BE2C (cell line): ENCODE measurements at regions not wholly inside any gene's neighbourhood (a gene's known extent, or its start where the extent isn't known, plus 50 kb on each side); places are given as distances from the start of the nearest gene placed in this dataset.
"Not testable (repeated sequence)": the region's sequence is repeated elsewhere in the genome, so short reads cannot be mapped to it uniquely, and the experiment has no call there.

Source experiments
- DNase-seq: peaks from one replicate; pipeline ENCODE4 v3.0.0-alpha.2; 2020
- H3K27me3 ChIP-seq: fragments of 250-450 bp; sonication (Bioruptor Pico); 2 replicates; pipeline ENCODE4 v1.5.1; 2020; ENCODE audit warnings: mild to moderate bottlenecking
- H3K36me3 ChIP-seq: fragments of 250-450 bp; sonication (Bioruptor Pico); 2 replicates; pipeline ENCODE4 v1.5.1; 2020; ENCODE audit warnings: mild to moderate bottlenecking
- H3K4me1 ChIP-seq: fragments of 250-450 bp; sonication (Bioruptor Pico); 2 replicates; pipeline ENCODE4 v1.5.1; 2020
- H3K4me3 ChIP-seq: 2 replicates; pipeline ENCODE4 v1.5.1; 2011; ENCODE audit warnings: low read depth, low read length
- H3K9me3 ChIP-seq: fragments of 250-450 bp; sonication (Bioruptor Pico); 2 replicates; pipeline ENCODE4 v1.5.1; 2020
- TF ChIP-seq, protein P1 (sequence below): IDR thresholded peaks from 2 replicates; pipeline ENCODE4 v1.5.1; 2012; ENCODE audit warnings: mild to moderate bottlenecking, low read depth, low read length

DNA sequence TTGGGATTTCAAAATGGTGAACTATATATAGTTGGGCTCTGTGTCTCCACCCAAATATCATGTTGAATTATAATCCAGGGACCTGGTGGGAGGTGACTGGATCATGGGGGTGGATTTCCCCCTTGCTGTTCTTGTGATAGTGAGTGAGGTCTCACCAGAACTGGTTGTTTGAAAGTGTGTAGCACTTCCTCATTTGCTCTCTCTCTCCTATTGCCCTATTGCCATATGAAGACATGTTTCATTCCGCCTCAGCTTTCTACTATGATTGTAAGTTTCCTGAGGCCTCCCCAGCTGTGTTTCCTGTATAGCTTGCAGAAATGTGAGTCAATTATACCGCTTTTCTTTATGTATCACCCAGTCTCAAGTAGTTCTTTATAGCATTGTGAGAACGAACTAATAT is 545.6 kb downstream of the TRAM1L1 start:
- Histone ChIP-seq H3K4me1 (0 out of 2 replicates have a peak, but pooled peaks cover 2% of the 10 kb centered on the region), H3K27me3 (no peaks in the 10 kb centered on the region), H3K4me3 (no peak overlapping the region), H3K9me3 (no peaks in the 10 kb centered on the region), H3K36me3 (no peaks in the 10 kb centered on the region)
- TF ChIP-seq, protein P1, sequence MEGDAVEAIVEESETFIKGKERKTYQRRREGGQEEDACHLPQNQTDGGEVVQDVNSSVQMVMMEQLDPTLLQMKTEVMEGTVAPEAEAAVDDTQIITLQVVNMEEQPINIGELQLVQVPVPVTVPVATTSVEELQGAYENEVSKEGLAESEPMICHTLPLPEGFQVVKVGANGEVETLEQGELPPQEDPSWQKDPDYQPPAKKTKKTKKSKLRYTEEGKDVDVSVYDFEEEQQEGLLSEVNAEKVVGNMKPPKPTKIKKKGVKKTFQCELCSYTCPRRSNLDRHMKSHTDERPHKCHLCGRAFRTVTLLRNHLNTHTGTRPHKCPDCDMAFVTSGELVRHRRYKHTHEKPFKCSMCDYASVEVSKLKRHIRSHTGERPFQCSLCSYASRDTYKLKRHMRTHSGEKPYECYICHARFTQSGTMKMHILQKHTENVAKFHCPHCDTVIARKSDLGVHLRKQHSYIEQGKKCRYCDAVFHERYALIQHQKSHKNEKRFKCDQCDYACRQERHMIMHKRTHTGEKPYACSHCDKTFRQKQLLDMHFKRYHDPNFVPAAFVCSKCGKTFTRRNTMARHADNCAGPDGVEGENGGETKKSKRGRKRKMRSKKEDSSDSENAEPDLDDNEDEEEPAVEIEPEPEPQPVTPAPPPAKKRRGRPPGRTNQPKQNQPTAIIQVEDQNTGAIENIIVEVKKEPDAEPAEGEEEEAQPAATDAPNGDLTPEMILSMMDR, result no peak
- DNase-seq, result no peak

DNA sequence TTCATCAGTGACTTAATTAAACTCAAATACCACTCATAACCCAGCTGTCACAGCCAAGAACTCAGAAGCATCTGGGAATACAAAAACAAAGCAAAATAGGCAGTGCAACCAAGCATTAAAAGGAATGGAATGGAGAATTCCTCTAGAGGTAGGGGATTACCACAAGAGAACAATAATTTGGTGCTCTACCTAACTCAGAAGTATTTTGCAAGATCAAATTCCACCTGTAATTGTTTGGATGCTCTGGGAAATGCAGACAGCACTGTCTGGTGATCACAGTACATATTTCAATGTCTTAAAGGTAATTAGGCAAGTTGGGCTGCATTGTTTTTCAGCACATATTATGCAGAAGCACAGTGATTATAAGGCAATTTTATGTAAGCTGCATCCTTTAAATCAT is 547.5 kb downstream of the TRAM1L1 start:
- H3K27me3 ChIP-seq, result no peaks in the 10 kb centered on the region
- TF ChIP-seq, protein P1, result no peak
- no peak overlapping the region for H3K4me3 ChIP-seq
- DNase-seq, result no peak
- no peaks in the 10 kb centered on the region for H3K36me3 ChIP-seq
- H3K9me3 ChIP-seq, result no peaks in the 10 kb centered on the region
- 0 out of 2 replicates have a peak, but pooled peaks cover 2% of the 10 kb centered on the region for H3K4me1 ChIP-seq

DNA sequence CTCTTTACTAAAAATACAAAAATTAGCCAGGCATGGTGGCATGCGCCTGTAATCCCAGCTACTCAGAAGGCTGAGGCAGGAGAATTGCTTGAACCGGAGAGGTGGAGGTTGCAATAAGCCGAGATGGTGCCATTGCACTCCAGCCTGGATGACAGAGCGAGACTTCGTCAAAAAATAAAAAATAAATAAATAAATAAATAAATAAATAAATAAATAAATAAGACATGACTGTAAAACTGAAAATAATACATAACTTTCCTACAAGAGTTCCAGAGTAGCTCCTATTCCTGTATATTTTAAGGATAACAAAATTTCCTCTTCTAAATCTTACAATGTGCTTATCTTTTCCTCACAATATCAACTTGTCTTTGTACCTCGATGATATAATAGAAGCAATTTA is 549.4 kb downstream of the TRAM1L1 start:
- not testable (repeated sequence) for H3K9me3 ChIP-seq, DNase-seq, H3K4me3 ChIP-seq, H3K27me3 ChIP-seq, H3K36me3 ChIP-seq, H3K4me1 ChIP-seq

DNA sequence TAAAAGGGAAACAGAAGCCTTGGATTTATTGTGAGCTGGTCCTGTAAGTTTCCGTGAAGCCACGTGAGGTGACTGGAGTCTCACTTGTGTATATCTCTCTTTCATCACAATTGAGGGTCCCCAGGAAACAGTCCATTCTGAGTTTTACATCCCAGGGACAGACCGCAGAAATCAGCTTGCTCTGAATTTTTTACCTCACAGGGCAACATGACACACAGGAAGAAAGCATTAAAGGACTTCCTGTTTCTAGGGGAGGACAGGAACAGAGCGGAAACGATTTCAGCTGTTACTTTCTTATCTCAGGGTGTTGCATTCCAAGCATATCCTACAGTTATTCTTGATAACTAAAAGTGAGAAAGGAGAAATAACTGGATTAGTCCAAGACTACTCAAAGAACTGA is 553.5 kb downstream of the TRAM1L1 start:
- Histone ChIP-seq H3K9me3 (no peaks in the 10 kb centered on the region), H3K4me1 (peaks cover 9% of the 10 kb centered on the region), H3K27me3 (no peaks in the 10 kb centered on the region), H3K36me3 (no peaks in the 10 kb centered on the region), H3K4me3 (no peak overlapping the region)
- DNase-seq, result no peak
- TF ChIP-seq, protein P1, result no peak

DNA sequence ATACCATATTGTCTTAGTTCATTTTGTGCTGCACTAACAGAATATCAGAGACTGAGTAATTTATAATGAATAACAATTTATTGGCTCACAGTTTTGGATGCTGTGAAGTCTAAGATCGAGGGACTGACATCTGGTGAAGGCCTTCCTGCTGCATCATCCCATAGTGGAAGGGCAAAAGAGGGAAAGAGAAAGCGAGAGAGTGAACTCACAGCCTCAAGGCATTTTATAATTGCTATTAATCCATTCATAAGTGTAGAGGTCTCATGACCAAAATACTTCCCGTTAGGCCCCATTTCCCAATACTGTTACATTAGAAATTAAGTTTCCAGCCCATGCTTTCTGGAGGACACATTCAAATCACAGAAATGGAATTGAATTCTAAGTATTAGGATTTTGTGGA is 554.4 kb downstream of the TRAM1L1 start:
- no peaks in the 10 kb centered on the region for H3K9me3 ChIP-seq
- no peak for DNase-seq
- no peaks in the 10 kb centered on the region for H3K36me3 ChIP-seq
- TF ChIP-seq, protein P1, result no peak
- H3K4me3 ChIP-seq, result no peak overlapping the region
- H3K4me1 ChIP-seq, result peaks cover 9% of the 10 kb centered on the region
- no peaks in the 10 kb centered on the region for H3K27me3 ChIP-seq

DNA sequence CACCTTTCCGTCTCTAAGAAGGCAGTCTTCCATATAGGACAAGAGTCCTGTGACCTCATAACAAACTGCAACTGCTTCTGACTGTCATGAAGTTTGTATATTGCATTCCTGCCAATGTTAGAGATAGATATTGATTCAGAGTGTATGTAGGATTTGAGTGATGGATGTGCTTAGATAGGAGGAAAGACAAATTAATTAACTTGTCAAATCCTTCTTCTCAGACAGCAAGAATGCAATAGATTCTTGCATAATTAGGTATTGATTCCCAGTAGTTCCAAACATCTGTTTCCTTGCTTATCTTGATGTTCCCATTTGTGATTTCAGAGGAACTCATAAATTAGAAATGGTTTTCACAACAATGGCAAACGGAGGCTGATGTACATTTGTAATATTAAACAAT is 555.3 kb downstream of the TRAM1L1 start:
- no peak for DNase-seq
- no peak overlapping the region for H3K4me3 ChIP-seq
- TF ChIP-seq, protein P1, result no peak
- no peaks in the 10 kb centered on the region for H3K36me3 ChIP-seq
- H3K4me1 ChIP-seq, result peaks cover 9% of the 10 kb centered on the region
- H3K27me3 ChIP-seq, result no peaks in the 10 kb centered on the region
- H3K9me3 ChIP-seq, result no peaks in the 10 kb centered on the region

DNA sequence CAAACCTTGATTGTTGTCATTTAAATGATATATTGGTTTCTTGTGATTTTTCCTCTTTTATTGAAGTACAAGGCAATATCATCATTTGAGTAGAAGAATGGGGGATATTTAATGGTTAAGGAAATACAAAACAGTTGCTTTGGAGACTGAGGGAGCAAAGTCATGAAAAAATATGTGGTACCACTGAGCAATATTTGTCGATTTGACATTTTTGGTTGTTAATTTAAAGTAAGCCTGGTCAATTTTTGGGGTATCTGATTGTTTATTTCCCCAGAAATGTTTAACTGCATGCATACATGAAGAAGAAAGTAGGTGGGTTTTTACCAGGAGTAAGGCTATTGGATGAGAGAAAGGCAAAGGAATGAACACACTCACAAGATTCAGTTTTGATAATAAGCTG is 556.2 kb downstream of the TRAM1L1 start:
- H3K4me3 ChIP-seq, result no peak overlapping the region
- no peaks in the 10 kb centered on the region for H3K36me3 ChIP-seq
- H3K27me3 ChIP-seq, result no peaks in the 10 kb centered on the region
- no peak for DNase-seq
- TF ChIP-seq, protein P1, result no peak
- no peaks in the 10 kb centered on the region for H3K9me3 ChIP-seq
- H3K4me1 ChIP-seq, result peaks cover 9% of the 10 kb centered on the region
